Endothelial cell of umbilical vein (primary cell): ENCODE measurements at regions not wholly inside any gene's neighbourhood (a gene's known extent, or its start where the extent isn't known, plus 50 kb on each side); places are given as distances from the start of the nearest gene placed in this dataset.

Source experiments
- BruUV-seq: library from RNA; stranded (reverse); fragments of 400-500 nt; replicated peaks from 2 replicates; lab custom pipeline; 2021; lab: Mats Ljungman, UMichigan
- CTCF ChIA-PET: fragments of 300-600, 350-600 bp; sonication (Branson Sonifier 250); formaldehyde crosslinking; loops from one replicate; lab custom pipeline; 2021; ENCODE audit warnings: antibody characterized with exemption, inconsistent platforms; lab: Charles Lee
- POLR2A ChIA-PET: fragments of 300-600, 350-600 bp; sonication (Branson Sonifier 250); formaldehyde crosslinking; loops from one replicate; lab custom pipeline; 2021; ENCODE audit warnings: antibody characterized with exemption, inconsistent platforms; lab: Charles Lee
- DNase-seq: peaks from one replicate; pipeline ENCODE4 v3.0.0-alpha.2; 2011; ENCODE audit warnings: low read depth, low spot score
- FAIRE-seq: peaks from 2 replicates; lab custom pipeline; 2011; peaks lifted over from hg19 to GRCh38; lab: Jason Lieb, UNC
- H2AFZ ChIP-seq: 2 replicates; pipeline ENCODE4 v1.6.0; 2012; ENCODE audit warnings: low read depth, low read length, control low read depth, inconsistent platforms
- H3K27ac ChIP-seq: 2 replicates; pipeline ENCODE4 v1.5.1; 2011; ENCODE audit warnings: low read depth, mild to moderate bottlenecking, control low read depth, low read length, moderate library complexity; ENCODE audit not compliant: insufficient read depth
- H3K27me3 ChIP-seq, 2 experiments: 2 replicates each; pipeline versions ENCODE4 v1.6.0 to v1.6.1; 2011; ENCODE audit warnings: low read length in 2 of 2, mixed read lengths in 1 of 2; ENCODE audit not compliant: control insufficient read depth in 2 of 2, insufficient read depth in 2 of 2
- H3K36me3 ChIP-seq, 2 experiments: 2 replicates in 1 of 2; 3 replicates in 1 of 2; pipeline ENCODE4 v1.5.1; 2011; ENCODE audit warnings: low read length in 2 of 2, mild to moderate bottlenecking in 1 of 2, moderate library complexity in 1 of 2; ENCODE audit not compliant: control insufficient read depth in 2 of 2, insufficient read depth in 2 of 2; ENCODE audit errors: extremely low read depth in 1 of 2
- H3K4me1 ChIP-seq: 3 replicates; pipeline ENCODE4 v1.5.1; 2011; ENCODE audit warnings: mild to moderate bottlenecking, low read length; ENCODE audit not compliant: control insufficient read depth, insufficient read depth; ENCODE audit errors: extremely low read depth
- H3K4me2 ChIP-seq: 2 replicates; pipeline ENCODE4 v1.6.1; 2011; ENCODE audit warnings: low read length, control low read depth, mixed read lengths; ENCODE audit not compliant: insufficient read depth
- H3K4me3 ChIP-seq, 3 experiments: fragments of 200-600 bp in 1 of 3; sonication (generic), shearing (Covaris generic) in 1 of 3; replicated peaks in 1 of 3; 2 replicates each; pipeline ENCODE4 v1.5.1; 2011 to 2016; ENCODE audit warnings: control low read depth in 3 of 3, low read length in 3 of 3, mild to moderate bottlenecking in 2 of 3, inconsistent platforms in 1 of 3, low read depth in 1 of 3, moderate library complexity in 1 of 3; ENCODE audit not compliant: insufficient read depth in 1 of 3
- H3K79me2 ChIP-seq: 2 replicates; pipeline ENCODE4 v1.6.0; 2012; ENCODE audit warnings: low read length, inconsistent platforms; ENCODE audit not compliant: control insufficient read depth, insufficient read depth
- H3K9ac ChIP-seq: replicated peaks from 2 replicates; pipeline ENCODE3; 2011; ENCODE audit warnings: low read length, control low read depth; ENCODE audit not compliant: insufficient read depth; ENCODE audit errors: extremely low read depth
- H3K9me1 ChIP-seq: replicated peaks from 3 replicates; pipeline ENCODE4 v1.6.0; 2011; ENCODE audit warnings: mild to moderate bottlenecking, low read length; ENCODE audit not compliant: control insufficient read depth, insufficient read depth; ENCODE audit errors: extremely low read depth
- H3K9me3 ChIP-seq: replicated peaks from 2 replicates; pipeline ENCODE4 v1.5.1; 2012; ENCODE audit warnings: low read length, inconsistent platforms; ENCODE audit not compliant: control insufficient read depth, insufficient read depth
- H4K20me1 ChIP-seq: replicated peaks from 2 replicates; pipeline ENCODE3; 2011; ENCODE audit warnings: mild to moderate bottlenecking, low read length; ENCODE audit not compliant: control insufficient read depth, insufficient read depth; ENCODE audit errors: extremely low read depth
- EZH2 ChIP-seq: IDR thresholded peaks from 2 replicates; pipeline ENCODE4 v1.6.1; 2012; ENCODE audit warnings: borderline replicate concordance, low read depth, mild to moderate bottlenecking, moderate library complexity, low read length, inconsistent platforms; ENCODE audit not compliant: severe bottlenecking
- FOS ChIP-seq: IDR thresholded peaks from 2 replicates; pipeline ENCODE4 v1.6.1; 2011; ENCODE audit warnings: mild to moderate bottlenecking, low read length, moderate library complexity, borderline replicate concordance; ENCODE audit not compliant: insufficient read depth
- GATA2 ChIP-seq: IDR thresholded peaks from 2 replicates; pipeline ENCODE4 v1.7.0; 2011; ENCODE audit warnings: low read depth, mild to moderate bottlenecking, moderate library complexity, mixed read lengths, low read length; ENCODE audit not compliant: insufficient read length, insufficient read depth
- JUN ChIP-seq: IDR thresholded peaks from 2 replicates; pipeline ENCODE4 v1.6.1; 2011; ENCODE audit warnings: borderline replicate concordance, low read depth; ENCODE audit not compliant: insufficient read length, insufficient read depth
- MYC ChIP-seq: IDR thresholded peaks from one replicate; pipeline ENCODE4 v1.6.1; 2011; ENCODE audit warnings: mild to moderate bottlenecking, low read depth, low read length
- POLR2A ChIP-seq: IDR thresholded peaks from 2 replicates; pipeline ENCODE4 v1.6.1; 2012; ENCODE audit warnings: low read depth, mild to moderate bottlenecking, control low read depth, low read length
- POLR2AphosphoS5 ChIP-seq: IDR thresholded peaks from 2 replicates; pipeline ENCODE4 v1.6.1; 2012; ENCODE audit warnings: low read depth, mild to moderate bottlenecking, control low read depth, low read length, moderate library complexity; ENCODE audit not compliant: insufficient read depth
- dilution Hi-C: fragments of 300-500 bp; cut with MboI; formaldehyde crosslinking; loops from one replicate; pipeline ENCODE4 v1.15.0; 2019; ENCODE audit warnings: low sequenced_read_pairs; ENCODE audit not compliant: extremely low pct_ligation_motif_present
- intact Hi-C: fragments of 100-400 bp; cut with micrococcal nuclease; formaldehyde crosslinking; loops from one replicate; pipeline ENCODE4 v1.10.0; 2022
- TF ChIP-seq, protein P1 (sequence below): IDR thresholded peaks from 2 replicates; pipeline ENCODE4 v1.6.1; 2011; ENCODE audit not compliant: insufficient read depth, insufficient read length
- TF ChIP-seq, protein P2 (sequence below), 2 donors: IDR thresholded peaks; 1 replicate in 1 of 2; 2 replicates in 1 of 2; pipeline ENCODE4 v1.5.1; 2011; ENCODE audit warnings: low read length in 2 of 2, mild to moderate bottlenecking in 2 of 2, moderate library complexity in 2 of 2, control low read depth in 1 of 2, inconsistent platforms in 1 of 2, low read depth in 1 of 2; ENCODE audit not compliant: insufficient read depth in 1 of 2; ENCODE audit errors: extremely low read depth in 1 of 2

GRCh38 chr2:41837610-41838009 is 210.2 kb upstream of the PKDCC start:
- Histone ChIP-seq H3K9me3 (no peaks in the 10 kb centered on the region), H3K79me2 (no peaks in the 10 kb centered on the region), H2AFZ (no peak overlapping the region), H3K27ac (no peak overlapping the region), H3K9me1 (no peaks in the 10 kb centered on the region), H3K4me2 (no peak overlapping the region), H3K9ac (no peak overlapping the region), H3K4me1 (peaks cover 7% of the 10 kb centered on the region), H4K20me1 (no peaks in the 10 kb centered on the region), H3K36me3 (no peaks in the 10 kb centered on the region), H3K27me3 (peaks cover 2 to 6% of the 10 kb centered on the region in 2 experiments), H3K4me3 (no peak overlapping the region)
- BruUV-seq: no TSS peak
- DNase-seq (no peak), FAIRE-seq (no peak)
- ChIA-PET CTCF (interaction anchor here (0.8 kb wide), 1 partner anchor 16 kb away, joined by 3 read pairs; no protein-coding TSS in a partner anchor), POLR2A (no interaction called here)
- TF ChIP-seq, protein P1, sequence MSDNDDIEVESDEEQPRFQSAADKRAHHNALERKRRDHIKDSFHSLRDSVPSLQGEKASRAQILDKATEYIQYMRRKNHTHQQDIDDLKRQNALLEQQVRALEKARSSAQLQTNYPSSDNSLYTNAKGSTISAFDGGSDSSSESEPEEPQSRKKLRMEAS: no peak
- TF ChIP-seq GATA2: no peak
- TF ChIP-seq POLR2AphosphoS5: no peak
- TF ChIP-seq EZH2: no peak
- TF ChIP-seq JUN: no peak
- TF ChIP-seq POLR2A: no peak
- no peak for TF ChIP-seq FOS
- TF ChIP-seq, protein P2, sequence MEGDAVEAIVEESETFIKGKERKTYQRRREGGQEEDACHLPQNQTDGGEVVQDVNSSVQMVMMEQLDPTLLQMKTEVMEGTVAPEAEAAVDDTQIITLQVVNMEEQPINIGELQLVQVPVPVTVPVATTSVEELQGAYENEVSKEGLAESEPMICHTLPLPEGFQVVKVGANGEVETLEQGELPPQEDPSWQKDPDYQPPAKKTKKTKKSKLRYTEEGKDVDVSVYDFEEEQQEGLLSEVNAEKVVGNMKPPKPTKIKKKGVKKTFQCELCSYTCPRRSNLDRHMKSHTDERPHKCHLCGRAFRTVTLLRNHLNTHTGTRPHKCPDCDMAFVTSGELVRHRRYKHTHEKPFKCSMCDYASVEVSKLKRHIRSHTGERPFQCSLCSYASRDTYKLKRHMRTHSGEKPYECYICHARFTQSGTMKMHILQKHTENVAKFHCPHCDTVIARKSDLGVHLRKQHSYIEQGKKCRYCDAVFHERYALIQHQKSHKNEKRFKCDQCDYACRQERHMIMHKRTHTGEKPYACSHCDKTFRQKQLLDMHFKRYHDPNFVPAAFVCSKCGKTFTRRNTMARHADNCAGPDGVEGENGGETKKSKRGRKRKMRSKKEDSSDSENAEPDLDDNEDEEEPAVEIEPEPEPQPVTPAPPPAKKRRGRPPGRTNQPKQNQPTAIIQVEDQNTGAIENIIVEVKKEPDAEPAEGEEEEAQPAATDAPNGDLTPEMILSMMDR (IDR thresholded peaks at IDR 0.05; ENCODE audit: extremely low read depth in 1 of 2, insufficient read depth in 1 of 2, low read depth in 1 of 2, low read length in 2 of 2): no peak
- TF ChIP-seq MYC: no peak
- dilution Hi-C loops (no loop called here), intact Hi-C loops (no loop called here)
